Activated T-cell treated with anti-CD3 and anti-CD28 coated beads, Interleukin-2, amount 50 U/mL, for 1 hour (primary cell): ENCODE measurements at regions not wholly inside any gene's neighbourhood (a gene's known extent, or its start where the extent isn't known, plus 50 kb on each side); places are given as distances from the start of the nearest gene placed in this dataset.
"Not testable (repeated sequence)": the region's sequence is repeated elsewhere in the genome, so short reads cannot be mapped to it uniquely, and the experiment has no call there.

Experiments
- DNase-seq: peaks from one replicate; pipeline ENCODE4 v3.0.0-alpha.2; 2020

GRCh38 chr3:66863205-66864111 lies 134.6 kb upstream of the KBTBD8 start:
- no peak for DNase-seq

- no peak for DNase-seq
Measured at GRCh38 chr3:66884659-66885058, 113.4 kb upstream of the KBTBD8 start.

DNA sequence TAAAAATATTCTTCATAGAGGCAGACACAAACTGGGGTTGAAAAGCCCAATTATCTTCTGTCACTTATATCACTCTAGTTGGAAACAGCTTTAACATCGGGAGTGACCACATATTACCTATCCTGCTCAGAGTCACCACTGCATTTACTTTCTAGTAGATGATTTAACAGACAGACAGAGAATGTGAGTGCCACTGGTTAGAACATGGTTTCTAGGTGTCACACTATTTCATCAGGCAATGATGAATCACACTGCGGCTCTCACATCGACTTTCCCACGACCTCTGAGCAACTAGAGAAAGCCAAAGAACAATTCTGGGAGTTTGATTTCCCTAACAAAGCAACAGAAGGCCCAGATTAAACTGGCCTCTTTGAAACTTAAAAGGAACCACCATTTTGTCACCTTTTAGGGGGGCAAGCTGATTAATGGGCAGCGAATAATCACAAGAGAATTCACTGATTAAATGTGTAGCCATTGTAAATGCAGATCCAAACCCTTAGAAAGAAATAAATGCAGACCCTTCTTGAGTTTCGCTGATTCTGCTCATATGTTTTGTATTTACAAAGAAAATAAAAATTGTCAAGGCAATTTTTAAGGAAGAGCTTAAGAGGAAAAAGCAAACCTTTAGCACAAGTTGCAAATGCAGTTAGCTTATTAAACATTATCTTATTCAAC lies 112.6 kb upstream of the KBTBD8 start:
- no peak for DNase-seq

- DNase-seq = no peak
Measured at GRCh38 chr3:66889750-66890494, 108.2 kb upstream of the KBTBD8 start.

GRCh38 chr3:66898155-66898554 lies 100.0 kb upstream of the KBTBD8 start:
- no peak for DNase-seq

DNA sequence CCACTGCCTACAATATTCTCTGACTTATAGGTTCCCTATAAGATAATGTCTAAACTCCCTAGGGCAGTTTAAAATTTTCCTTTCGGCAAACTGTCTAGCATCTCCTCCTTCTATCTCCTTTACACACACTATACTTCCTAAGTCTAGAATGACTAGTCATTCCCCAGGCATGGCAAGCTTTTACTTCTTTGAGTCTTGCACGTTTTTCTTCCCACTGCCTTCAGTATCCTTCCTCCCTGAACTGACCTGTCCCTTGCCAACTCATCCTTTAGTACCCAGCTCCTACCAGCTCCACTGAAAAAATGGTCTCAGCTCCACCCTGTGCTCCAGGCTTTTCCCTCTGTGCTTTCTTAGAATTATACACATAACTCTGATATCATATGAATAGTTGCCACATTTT lies 93.8 kb upstream of the KBTBD8 start:
- no peak for DNase-seq

DNA sequence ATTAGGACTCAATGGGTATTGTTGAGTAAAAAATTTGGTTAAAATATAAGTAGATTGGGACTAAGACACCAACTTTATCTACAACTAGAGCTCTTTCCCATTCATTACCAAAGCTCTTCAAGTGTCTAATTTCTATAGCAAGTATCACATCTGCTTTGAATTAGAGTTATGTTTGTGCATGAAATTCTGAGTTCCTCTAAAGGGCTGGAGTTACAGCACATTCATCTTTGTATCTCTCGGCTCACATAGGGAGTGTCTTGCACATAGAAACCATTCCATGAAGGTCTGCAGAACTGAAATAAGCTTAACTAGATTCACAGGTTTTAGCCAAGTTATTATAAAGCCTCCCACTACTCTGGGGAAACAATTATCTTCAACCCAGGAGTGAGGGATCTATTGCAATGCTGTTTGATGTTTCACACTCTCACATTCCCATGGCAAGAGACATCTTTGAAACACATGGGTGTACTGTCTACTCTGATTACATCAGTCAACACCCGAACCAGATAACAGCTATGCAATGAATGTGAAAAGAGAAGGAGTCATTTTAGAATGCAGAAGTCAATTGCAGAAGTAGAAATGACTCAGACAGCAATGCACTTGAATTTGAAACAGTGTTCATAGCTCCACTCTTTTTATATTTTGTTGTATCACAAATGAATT lies 93.1 kb upstream of the KBTBD8 start:
- no peak for DNase-seq

DNA sequence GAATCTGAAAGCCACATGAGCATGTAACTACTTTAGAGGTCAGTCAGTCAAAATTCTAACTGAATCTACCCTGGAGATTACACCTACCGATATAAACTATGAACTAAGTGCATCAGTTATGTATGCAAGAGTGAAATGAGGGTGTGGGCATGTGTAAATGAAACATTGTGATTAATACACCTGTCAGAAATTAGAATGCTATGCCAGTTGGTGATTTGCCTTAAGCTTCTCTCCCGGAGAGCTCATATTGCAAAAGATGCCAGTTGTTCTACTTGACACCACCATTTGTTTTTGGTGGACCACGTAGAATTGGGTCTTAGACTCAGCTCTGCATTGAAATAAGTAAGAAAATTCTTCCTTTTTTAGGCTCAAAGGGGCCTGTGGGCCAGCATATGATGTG lies 91.0 kb upstream of the KBTBD8 start:
- DNase-seq = no peak

DNA sequence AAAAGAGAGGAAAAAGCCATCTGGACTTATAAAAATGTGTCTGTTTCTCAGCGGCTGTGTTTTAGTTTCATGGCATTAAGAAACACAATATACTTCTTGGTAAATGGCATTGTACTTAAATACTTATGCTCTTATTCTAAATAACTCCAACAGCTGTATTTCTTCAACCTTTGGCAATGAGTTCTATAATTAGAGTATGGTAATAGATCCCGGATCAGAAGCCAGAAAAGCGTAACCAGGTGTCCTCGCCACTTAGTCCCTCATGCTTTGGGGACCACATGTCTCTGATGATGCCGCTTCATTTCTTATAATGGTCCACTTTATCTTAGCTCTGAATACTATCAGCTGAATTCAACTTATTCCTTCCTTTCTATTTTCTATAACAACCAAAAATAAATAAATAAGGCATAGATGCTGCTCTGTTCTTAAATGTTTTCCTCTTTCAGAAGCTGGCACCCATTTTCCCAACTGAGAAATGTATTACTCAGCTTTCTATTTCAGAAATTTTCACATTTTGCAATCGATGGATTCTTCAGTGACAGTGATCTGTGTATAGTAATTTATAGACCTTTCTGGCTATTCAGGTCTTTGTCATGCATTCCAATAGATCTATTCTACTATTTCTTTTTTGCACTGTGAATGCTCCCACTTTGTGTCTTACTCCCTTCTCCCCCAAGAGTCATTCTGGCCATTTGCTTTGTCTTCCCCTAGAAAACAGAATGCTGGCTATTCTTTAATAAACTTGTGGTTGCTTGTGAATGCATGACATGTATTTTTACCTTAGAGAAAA lies 87.6 kb upstream of the KBTBD8 start:
- no peak for DNase-seq

DNA sequence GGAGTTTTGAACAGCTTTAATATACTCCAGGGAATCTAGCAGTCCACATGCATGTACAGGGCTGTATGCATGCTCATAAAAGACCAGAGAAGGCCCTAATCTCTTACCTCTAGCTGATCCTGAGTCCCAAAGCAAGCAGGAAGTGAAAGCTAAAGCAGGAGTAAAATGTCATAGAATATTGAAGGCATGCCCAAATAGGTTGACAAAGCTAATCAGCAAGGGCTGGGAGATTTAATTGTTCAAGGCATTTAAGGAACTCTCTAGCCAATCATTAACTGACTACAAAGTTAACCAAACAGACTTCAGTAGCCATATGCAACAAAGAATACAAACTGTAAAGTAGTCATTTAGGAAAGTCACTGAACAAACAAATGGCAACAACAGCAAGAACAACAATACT lies 85.8 kb upstream of the KBTBD8 start:
- DNase-seq = no peak

- DNase-seq = no peak
Measured at GRCh38 chr3:66922058-66922457, 76.0 kb upstream of the KBTBD8 start.

DNA sequence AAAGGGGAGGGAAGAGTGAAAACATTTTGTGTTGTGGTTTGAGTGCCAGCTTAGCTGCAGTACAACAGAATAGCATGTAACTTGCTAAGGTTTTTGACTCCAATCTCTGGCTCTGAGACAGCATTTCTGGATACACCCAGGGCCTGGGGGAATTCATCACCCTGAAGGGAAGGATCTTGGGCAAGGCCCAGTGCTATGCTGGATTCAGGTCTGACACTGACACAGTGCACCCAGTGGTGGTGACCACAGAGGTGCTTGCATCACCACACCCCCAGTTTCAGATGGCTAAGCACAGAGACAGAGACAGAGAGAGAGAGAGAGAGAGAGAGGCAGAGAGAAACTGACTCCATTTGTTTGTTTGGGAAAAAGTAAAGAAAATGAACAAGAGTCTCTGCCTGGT lies 74.1 kb upstream of the KBTBD8 start:
- DNase-seq = no peak

GRCh38 chr3:66928252-66928651 lies 69.9 kb upstream of the KBTBD8 start:
- no peak for DNase-seq

DNA sequence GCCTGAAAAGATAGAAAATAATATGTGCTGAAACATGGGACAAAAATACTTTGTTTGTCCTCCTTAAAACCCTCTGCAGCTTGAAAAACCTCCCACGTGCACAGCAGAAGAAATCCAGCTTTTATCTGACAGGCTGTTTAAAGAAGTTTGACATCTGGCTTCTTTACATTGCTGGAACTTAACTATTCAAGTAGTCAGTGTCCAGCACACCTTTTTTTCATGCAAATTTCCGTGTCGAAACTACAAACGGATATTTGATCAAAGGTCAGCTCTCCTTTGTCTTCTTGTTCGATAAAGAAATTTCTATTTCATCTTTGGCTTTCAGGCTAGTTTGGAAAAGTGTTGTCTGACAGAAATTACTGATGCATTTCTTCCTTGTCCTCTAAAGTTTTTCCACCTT lies 66.8 kb upstream of the KBTBD8 start:
- DNase-seq = no peak

GRCh38 chr3:66931699-66932098 lies 66.4 kb upstream of the KBTBD8 start:
- no peak for DNase-seq

GRCh38 chr3:66933233-66933632 lies 64.9 kb upstream of the KBTBD8 start:
- no peak for DNase-seq

DNA sequence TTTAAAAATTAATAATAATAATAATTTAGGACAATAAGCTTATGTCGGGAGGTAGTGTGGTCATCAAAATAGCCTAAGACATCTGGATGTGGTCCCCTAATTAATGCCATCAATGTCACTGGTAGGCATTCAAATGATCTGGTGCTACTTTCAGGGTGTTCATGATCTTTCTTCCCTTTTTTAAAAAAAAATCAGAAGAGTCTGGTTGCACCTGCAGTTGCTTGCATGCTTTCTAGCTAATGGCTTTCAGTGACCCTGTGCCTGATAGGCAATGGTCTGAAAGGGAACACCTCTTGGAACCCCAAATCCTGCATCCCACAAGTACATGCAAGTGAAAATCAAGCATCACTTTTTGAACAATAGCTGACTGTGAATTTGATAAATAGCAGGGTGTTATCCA lies 64.1 kb upstream of the KBTBD8 start:
- no peak for DNase-seq

GRCh38 chr3:66934725-66935124 lies 63.4 kb upstream of the KBTBD8 start:
- DNase-seq = no peak

GRCh38 chr3:66937041-66937440 lies 61.1 kb upstream of the KBTBD8 start:
- not testable (repeated sequence) for DNase-seq

DNA sequence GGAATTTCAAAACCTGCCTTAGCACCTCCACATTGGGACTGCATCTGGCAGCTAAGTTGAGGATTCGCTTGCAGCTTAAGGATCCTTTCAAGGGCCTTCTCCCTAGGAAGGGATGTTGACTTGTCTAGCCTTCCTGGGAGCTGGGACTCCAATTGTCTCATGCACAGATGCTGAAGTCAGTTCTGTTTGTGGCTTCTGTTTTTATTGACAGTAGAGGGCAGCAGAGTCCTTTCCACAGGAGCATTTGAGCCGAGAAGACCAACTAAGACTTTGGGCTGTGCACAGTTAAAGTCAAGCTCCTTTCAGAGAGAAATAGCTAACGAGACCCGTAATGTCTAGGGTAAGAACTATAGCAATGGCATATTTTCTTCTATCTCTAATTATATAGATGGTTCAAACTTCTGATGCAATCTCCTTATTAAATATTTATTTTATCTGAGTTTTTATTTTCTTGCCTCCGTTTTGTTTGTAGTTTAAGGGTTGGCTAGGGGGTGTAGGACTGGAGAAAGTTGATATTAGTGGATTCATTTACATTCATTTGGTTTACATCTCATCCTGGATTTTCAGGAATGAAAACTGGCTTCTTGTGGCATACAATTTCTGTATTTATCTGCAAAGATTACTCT lies 59.7 kb upstream of the KBTBD8 start:
- no peak for DNase-seq

- no peak for DNase-seq
Measured at GRCh38 chr3:66948041-66948440, 50.1 kb upstream of the KBTBD8 start.
